ENCODE measurements at regions not wholly inside any gene's neighbourhood (a gene's known extent, or its start where the extent isn't known, plus 50 kb on each side); places are given as distances from the start of the nearest gene placed in this dataset.

- Histone ChIP-seq H3K27me3 (ENCODE audit: control insufficient read depth in 3 of 3, insufficient read depth in 3 of 3, low read length in 2 of 3) (no peaks in the 10 kb centered on the region), H3K9me3 (ENCODE audit: control insufficient read depth in 4 of 4, insufficient read depth in 3 of 4, low read length in 3 of 4) (no peaks in the 10 kb centered on the region), H3K9ac (ENCODE audit: insufficient read depth in 1 of 2, low read length in 2 of 2) (no peak overlapping the region), H3K4me1 (ENCODE audit: control insufficient read depth in 5 of 5, insufficient read depth in 5 of 5, low read length in 5 of 5) (no peaks in the 10 kb centered on the region), H3K27ac (ENCODE audit: low read depth in 1 of 2, low read length in 1 of 2) (no peak overlapping the region), H3K4me3 (no peak overlapping the region), H3K36me3 (ENCODE audit: control insufficient read depth in 4 of 4, insufficient read depth in 4 of 4, low read length in 4 of 4) (no peaks in the 10 kb centered on the region)
- no peak for TF ChIP-seq CTCF (IDR thresholded peaks at IDR 0.05; ENCODE audit: control extremely low read depth, extremely low read depth)
- no peak for DNase-seq
- no peak for ATAC-seq (ENCODE audit: insufficient read depth, low FRiP score)
- WGBS, 2 donors: 85 to 94% methylated on average over 3 of the region's 3 CpGs
Observed at GRCh38 chr12:74752215-74752614, 214.6 kb downstream of the ATXN7L3B start.

DNA sequence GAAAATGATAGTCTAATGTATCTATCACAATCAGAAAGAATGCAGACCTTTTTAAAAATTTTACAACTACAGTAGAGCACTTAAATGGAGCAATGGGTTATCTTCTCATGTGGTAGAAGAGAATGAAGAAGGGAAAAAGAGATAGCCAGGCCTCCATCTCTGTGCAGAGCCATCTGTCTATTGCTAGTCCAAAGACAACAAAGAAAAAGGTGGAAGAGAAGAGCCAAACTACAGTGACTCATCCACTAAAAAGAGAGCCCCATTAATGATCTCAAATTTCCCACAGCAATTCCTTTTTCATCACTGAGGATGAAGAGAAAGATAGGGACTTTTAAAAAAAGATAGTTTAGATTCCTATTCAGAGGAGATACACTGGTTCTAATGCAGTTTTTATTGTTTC lies 232.9 kb downstream of the ATXN7L3B start:
- Histone ChIP-seq H3K27me3 (ENCODE audit: control insufficient read depth in 3 of 3, insufficient read depth in 3 of 3, low read length in 2 of 3) (no peaks in the 10 kb centered on the region), H3K9ac (ENCODE audit: insufficient read depth in 1 of 2, low read length in 2 of 2) (no peak overlapping the region), H3K4me1 (ENCODE audit: control insufficient read depth in 5 of 5, insufficient read depth in 5 of 5, low read length in 5 of 5) (no peaks in the 10 kb centered on the region), H3K36me3 (ENCODE audit: control insufficient read depth in 4 of 4, insufficient read depth in 4 of 4, low read length in 4 of 4) (no peaks in the 10 kb centered on the region), H3K27ac (ENCODE audit: low read depth in 1 of 2, low read length in 1 of 2) (no peak overlapping the region), H3K4me3 (no peak overlapping the region), H3K9me3 (ENCODE audit: control insufficient read depth in 4 of 4, insufficient read depth in 3 of 4, low read length in 3 of 4) (no peaks in the 10 kb centered on the region)
- ATAC-seq (ENCODE audit: insufficient read depth, low FRiP score) (no peak), DNase-seq (no peak)
- TF ChIP-seq CTCF (IDR thresholded peaks at IDR 0.05; ENCODE audit: control extremely low read depth, extremely low read depth): no peak

DNA sequence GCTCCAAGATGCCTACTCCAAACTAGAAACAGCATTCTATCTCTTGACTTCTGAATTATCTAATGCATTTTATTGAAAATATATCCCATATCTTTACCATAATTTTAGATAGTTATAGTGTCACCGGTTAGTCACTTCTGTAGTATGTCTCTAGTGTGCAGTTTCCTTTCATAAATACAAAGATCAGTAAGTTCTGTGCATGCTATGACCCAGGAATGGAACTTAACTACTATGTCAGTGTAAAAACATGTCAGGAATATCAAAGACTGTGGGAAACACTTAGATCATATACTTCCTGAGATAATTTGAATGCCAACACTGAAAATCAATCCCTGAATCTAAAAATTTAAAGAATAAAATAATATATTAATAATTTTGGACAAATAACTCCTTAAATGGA lies 237.6 kb downstream of the ATXN7L3B start:
- ATAC-seq (ENCODE audit: insufficient read depth, low FRiP score) (no peak), DNase-seq (no peak)
- no peak overlapping the region for H3K4me3 ChIP-seq
- no peaks in the 10 kb centered on the region for H3K9me3 ChIP-seq (ENCODE audit: control insufficient read depth in 4 of 4, insufficient read depth in 3 of 4, low read length in 3 of 4)
- no peaks in the 10 kb centered on the region for H3K27me3 ChIP-seq (ENCODE audit: control insufficient read depth in 3 of 3, insufficient read depth in 3 of 3, low read length in 2 of 3)
- no peak overlapping the region for H3K9ac ChIP-seq (ENCODE audit: insufficient read depth in 1 of 2, low read length in 2 of 2)
- TF ChIP-seq CTCF (IDR thresholded peaks at IDR 0.05; ENCODE audit: control extremely low read depth, extremely low read depth): no peak
- no peak overlapping the region for H3K27ac ChIP-seq (ENCODE audit: low read depth in 1 of 2, low read length in 1 of 2)
- no peaks in the 10 kb centered on the region for H3K4me1 ChIP-seq (ENCODE audit: control insufficient read depth in 5 of 5, insufficient read depth in 5 of 5, low read length in 5 of 5)
- 90 to 93% methylated on average over 1 of the region's 1 CpG for WGBS, 2 donors
- H3K36me3 ChIP-seq (ENCODE audit: control insufficient read depth in 4 of 4, insufficient read depth in 4 of 4, low read length in 4 of 4): no peaks in the 10 kb centered on the region

- 87 to 88% methylated on average over 7 of the region's 7 CpGs for WGBS, 2 donors
- Histone ChIP-seq H3K4me3 (no peak overlapping the region), H3K27me3 (ENCODE audit: control insufficient read depth in 3 of 3, insufficient read depth in 3 of 3, low read length in 2 of 3) (no peaks in the 10 kb centered on the region), H3K9me3 (ENCODE audit: control insufficient read depth in 4 of 4, insufficient read depth in 3 of 4, low read length in 3 of 4) (no peaks in the 10 kb centered on the region), H3K4me1 (ENCODE audit: control insufficient read depth in 5 of 5, insufficient read depth in 5 of 5, low read length in 5 of 5) (no peaks in the 10 kb centered on the region), H3K27ac (ENCODE audit: low read depth in 1 of 2, low read length in 1 of 2) (no peak overlapping the region), H3K9ac (ENCODE audit: insufficient read depth in 1 of 2, low read length in 2 of 2) (no peak overlapping the region), H3K36me3 (ENCODE audit: control insufficient read depth in 4 of 4, insufficient read depth in 4 of 4, low read length in 4 of 4) (no peaks in the 10 kb centered on the region)
- DNase-seq (no peak), ATAC-seq (ENCODE audit: insufficient read depth, low FRiP score) (no peak)
- no peak for TF ChIP-seq CTCF (IDR thresholded peaks at IDR 0.05; ENCODE audit: control extremely low read depth, extremely low read depth)
Observed at GRCh38 chr12:74776378-74776777, 238.7 kb downstream of the ATXN7L3B start.

Measured in lung (tissue), 11 donors.